HG03045 (cell line): ENCODE measurements at regions not wholly inside any gene's neighbourhood (a gene's known extent, or its start where the extent isn't known, plus 50 kb on each side); places are given as distances from the start of the nearest gene placed in this dataset.

Source experiments
- ATAC-seq: cut with Tn5 transposase; IDR thresholded peaks from one replicate; pipeline ENCODE4 v1.9.1; 2021; ENCODE audit warnings: mild to moderate bottlenecking, moderate library complexity; ENCODE audit not compliant: unreplicated experiment

DNA sequence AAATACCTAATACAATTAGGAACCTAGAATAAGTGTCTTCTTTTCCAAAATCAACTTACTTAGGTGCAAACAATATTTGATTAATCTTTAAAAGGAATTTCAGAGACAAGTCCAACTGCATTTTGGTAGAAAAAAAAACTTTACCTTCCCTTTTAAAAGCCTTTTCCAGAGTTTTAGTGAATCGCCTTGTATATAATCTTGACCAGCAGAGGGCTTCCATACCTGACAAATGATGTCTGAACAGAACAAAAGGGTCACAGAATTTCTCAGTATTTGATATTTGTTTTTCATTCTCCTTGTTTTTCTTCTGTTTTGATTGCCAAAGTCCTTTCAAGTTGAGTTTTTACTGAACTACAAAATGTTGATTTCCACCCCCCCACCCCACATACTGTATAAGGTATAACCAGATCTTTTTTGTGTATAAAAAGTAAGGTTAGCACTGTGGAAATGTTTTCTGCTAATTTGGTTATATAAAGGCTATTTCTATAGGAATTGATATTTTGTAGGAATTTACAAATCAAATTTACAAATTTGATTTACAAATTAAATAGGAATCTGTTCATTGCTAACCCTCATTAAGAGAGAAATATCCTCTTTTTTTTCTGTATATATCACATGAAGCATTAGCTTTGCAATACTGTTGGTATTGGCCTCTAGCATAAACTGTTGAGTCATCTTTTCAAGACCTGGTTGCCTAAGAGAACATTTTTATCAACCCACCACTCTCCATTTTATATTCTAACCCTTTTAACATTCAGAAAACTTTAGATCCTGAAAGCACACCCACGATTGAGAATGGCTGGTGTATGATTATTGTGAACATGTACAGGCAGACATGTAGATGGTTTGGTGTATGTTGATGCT lies 464.1 kb upstream of the RARB start:
- ATAC-seq = no peak

GRCh38 chr3:24965706-24966385 lies 462.2 kb upstream of the RARB start:
- no peak for ATAC-seq

GRCh38 chr3:24968036-24968435 lies 460.0 kb upstream of the RARB start:
- no peak for ATAC-seq

DNA sequence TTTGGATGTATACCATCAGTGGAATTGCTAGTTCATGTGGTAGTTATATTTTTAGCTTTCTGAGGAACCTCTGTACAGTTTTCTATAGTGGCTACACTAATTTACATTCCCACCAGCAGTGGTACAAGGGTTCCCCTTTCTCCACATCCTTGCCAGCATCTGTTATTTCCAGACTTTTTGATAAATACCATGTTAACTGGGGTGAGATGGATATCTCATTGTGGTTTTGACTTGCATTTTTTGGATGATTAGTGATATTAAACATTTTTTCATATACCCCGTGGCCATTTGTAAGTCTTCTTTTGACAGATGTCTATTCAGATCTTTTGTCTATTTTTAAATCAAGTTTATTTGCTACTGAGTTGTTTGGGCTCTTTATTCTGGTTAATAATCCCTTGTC lies 455.6 kb upstream of the RARB start:
- ATAC-seq = no peak

DNA sequence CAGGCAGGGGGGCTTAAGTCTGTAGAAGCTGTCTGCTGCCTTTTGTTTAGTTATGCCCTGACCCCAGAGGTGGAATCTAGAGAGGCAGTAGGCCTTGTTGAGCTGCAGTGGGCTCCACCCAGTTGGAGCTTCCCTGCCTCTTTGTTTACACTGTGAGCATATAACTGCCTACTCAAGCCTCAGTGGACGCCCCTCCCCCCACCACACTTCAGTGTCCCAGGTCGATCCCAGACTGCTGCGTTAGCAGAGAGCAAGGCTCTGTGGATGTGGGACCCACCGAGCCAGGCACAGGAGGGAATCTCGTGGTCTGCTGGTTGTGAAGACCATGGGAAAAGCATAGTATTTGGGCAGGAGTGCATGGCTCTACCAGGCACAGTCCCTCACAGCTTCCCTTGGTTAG lies 446.8 kb upstream of the RARB start:
- ATAC-seq = no peak

DNA sequence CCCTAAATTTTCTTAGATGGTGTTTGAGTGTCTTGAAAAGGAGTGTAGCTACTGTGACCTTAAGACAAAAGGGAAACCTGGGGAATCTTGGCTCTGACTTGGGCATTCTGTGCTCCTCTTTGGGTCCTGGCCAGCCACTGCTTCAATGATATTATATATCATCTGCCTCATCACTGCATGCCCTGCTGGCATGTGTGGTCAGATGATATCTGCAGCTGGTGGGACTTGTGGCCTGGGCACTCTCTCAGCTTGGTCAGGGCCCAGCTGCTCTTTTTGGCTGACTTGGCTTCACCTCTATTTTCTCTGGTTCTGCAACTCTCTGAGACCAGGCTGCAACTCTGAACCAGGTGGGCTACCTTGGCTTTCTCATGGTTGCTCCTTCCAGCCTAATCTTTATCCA lies 446.1 kb upstream of the RARB start:
- ATAC-seq = no peak

GRCh38 chr3:24985668-24986067 lies 442.4 kb upstream of the RARB start:
- no peak for ATAC-seq

DNA sequence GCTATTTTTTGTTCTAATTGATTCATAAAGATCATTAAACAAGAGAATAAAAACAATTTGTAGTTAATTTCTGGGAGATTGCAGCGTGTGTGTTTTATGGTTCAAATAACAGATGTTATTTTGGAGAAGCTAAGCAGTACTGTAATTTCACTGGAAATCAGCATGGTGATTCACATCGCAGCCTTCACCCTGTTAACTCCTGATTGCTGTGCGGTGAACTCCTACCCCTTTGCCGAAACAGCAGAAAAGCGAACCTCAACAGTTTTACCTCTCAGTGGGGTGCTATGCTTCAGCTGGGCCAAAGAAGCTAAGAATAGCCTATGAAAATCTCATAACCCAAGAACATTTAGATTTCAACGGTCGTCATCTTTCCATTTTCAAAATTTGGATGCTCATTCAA lies 441.5 kb upstream of the RARB start:
- ATAC-seq = no peak

GRCh38 chr3:24999357-24999756 lies 428.7 kb upstream of the RARB start:
- no peak for ATAC-seq

DNA sequence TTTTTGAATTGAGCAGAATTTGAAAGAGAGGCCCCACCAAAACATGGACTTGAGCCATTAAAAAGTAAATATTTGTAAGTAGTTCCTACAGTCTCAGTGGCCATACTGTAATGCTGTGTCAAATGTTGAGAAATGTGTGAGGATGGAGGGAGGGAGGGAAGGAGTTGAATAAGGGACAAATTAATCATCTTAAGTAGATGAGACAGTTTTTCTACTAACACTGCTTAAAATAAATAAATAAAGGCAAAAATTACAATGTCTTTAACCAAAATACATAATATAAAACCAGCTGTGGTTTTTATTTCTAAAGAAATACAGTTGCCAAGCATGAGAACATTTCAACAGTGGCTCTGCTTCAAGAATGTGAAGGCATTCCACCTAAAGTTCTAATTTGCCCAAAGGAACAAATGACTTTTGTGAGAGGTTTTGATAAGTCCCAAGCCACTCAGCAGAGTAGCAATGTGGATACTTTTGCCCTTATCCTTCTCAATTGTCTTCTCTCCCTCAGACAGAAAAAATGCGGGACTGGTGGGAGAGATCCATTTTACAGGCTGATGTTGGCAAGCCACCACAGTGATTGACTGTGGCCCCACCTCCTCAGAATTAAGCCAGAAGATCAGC lies 427.0 kb upstream of the RARB start:
- no peak for ATAC-seq

DNA sequence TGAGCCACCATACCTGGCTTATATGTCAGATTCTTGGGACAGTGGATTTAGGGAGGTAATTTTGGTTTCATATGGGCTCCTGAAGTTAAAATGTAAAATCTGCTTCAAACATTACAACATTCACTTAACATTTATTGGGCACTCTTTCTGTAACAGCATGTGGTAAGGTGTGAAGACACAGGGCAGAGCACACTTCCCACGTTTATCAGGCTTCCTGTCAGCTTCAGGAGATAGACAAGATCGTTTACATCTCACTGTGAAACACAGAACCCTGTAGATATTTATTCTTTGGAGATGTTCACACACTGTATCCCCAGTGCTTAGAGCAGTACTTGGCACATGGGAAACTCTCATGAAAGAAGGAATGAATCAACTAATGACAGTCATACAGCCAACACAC lies 426.0 kb upstream of the RARB start:
- no peak for ATAC-seq

GRCh38 chr3:25007974-25008658 lies 419.9 kb upstream of the RARB start:
- ATAC-seq = peak; percentile 93

DNA sequence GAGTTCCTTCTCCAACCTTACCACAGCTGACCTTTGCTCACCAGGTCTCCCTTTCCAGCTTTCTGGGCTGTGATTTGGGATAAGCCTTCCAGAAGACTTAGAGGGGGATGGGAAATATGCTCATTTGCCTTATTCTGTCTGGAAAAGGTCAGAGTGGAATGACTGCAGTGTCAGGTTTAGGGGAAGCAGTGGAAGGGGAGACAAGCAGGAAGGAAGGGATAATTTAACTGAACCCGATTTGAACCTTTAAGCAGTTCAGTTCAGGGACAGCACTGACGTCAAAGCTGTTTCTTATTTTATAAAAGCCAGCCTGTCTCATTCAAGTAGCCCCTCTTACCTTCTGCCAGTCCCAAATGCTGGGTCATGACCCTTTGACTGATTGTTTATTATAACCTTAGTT lies 418.4 kb upstream of the RARB start:
- no peak for ATAC-seq

- no peak for ATAC-seq
Measured at GRCh38 chr3:25015599-25015998, 412.5 kb upstream of the RARB start.

DNA sequence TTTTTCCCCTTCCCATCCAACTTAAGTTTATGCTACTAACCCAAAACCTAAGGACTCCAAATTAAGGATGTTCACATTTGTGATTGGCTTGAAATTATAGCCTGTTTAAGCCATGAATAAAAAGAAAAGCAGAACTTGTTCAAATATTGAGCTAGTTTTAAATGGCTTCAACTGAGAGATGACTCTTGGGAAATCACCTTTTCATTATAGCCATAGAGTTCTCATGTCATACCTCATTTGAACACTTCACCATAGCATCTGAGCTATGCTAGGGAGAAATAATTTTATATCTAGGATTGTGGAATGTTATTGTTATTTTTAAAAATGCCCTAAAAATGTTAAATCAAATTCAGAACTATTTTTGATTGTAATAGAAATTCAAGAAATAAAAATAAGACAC lies 409.2 kb upstream of the RARB start:
- no peak for ATAC-seq

- ATAC-seq = no peak
Measured at GRCh38 chr3:25019506-25019905, 408.6 kb upstream of the RARB start.

GRCh38 chr3:25021816-25022215 lies 406.2 kb upstream of the RARB start:
- no peak for ATAC-seq

- ATAC-seq = no peak
Measured at GRCh38 chr3:25023876-25024275, 404.2 kb upstream of the RARB start.

- ATAC-seq = no peak
Measured at GRCh38 chr3:25025236-25025635, 402.8 kb upstream of the RARB start.

DNA sequence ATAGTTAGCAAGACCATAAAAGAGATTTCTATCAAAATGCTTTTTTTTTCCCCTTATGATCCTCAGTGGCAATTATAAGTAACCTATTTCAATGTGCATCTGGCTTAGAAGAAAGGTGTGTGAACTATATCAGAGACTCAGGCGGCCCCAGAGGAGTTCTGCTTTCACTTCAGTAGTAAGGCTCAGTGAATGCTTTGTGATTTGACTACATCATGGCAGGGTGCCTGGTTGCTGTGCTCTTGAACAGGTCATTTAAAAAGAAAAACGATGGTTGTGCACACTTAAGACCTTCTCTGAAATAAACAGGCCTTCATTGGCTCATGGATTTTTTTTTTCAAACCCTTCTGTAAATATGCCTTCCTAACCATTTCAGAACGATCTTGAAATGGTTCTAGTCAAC lies 400.4 kb upstream of the RARB start:
- no peak for ATAC-seq

GRCh38 chr3:25029820-25030219 lies 398.2 kb upstream of the RARB start:
- ATAC-seq = no peak
